ENCODE measurements at regions not wholly inside any gene's neighbourhood (a gene's known extent, or its start where the extent isn't known, plus 50 kb on each side); places are given as distances from the start of the nearest gene placed in this dataset.
A peak's percentile ranks its signal among the peaks of the same experiment; 100 is the strongest.

DNA sequence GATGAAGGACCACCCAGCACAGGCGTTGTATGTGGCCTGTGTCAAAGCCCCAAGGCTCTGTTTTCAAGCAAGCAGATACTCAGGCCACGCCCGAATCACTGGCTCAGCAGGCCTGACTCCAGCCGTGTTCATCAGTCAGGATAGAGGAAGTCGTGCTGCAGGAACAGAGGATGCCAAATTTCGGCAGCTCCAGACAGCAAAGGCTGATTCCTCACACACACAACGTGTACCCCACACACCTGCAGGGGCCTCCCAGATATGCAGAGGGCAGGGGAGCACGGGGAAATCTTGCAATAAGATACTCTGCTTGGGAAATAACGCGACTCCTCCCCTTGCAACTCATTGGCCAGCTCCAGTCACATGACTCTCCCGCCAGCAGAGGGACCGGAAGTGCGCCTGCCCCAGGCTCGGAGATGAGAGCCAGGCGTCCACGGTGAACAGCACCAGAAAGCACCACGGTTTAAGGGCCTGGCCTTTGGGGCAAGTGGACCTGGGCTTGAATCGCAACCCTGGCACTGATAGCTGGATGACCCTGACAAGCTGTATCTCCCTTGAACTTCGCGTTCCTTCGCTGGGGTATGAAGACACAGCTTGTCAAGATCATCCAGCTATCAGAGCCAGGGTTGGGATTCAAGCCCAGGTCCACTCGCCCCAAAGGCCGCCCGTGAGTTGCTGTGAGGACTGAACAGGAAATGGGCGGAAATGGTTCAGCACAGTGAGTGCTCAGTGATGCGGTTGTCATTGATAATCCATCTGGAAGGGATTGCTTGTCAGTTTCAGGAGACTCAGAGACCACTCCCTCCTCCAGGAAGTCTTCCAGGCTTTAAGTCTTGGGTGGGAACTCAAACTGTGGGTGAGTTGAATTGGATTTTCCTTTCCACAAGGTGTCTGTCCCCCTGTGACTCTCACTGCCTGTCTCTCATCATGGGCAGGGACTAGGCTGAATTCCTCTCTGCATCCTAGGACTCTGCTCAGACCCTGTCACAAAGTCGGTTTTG lies 88.5 kb downstream of the MYEOV start:
- ATAC-seq (ENCODE audit: poor library complexity) (no peak), DNase-seq (peak in 6 of 14 experiments; percentile 6 to 62 (median 20))
- H3K4me3 ChIP-seq (ENCODE audit: low read length) = no peak overlapping the region
- Mint-ChIP-seq H3K9me3 (no peaks in the 10 kb centered on the region), H3K27me3 (no peaks in the 10 kb centered on the region), H3K36me3 (ENCODE audit: low read depth) (no peaks in the 10 kb centered on the region), H3K4me3 (no peak overlapping the region), H3K27ac (no peak overlapping the region), H3K4me1 (ENCODE audit: low read depth) (no peaks in the 10 kb centered on the region)
- no peak overlapping the region for H3K27ac ChIP-seq (ENCODE audit: low read depth in 1 of 2, low read length in 2 of 2)
- intact Hi-C loops (cut with DNase I, micrococcal nuclease) = no loop called here
- ChIA-PET POLR2A (no interaction called here), CTCF (no interaction called here)
- H3K36me3 ChIP-seq (ENCODE audit: insufficient read depth, low read length) = no peaks in the 10 kb centered on the region
- peaks cover under 1 to 11% of the 10 kb centered on the region in 2 experiments for H3K9me3 ChIP-seq (ENCODE audit: control insufficient read depth in 1 of 2, insufficient read depth in 1 of 2, low read length in 2 of 2)
- H3K27me3 ChIP-seq (ENCODE audit: control insufficient read depth in 1 of 2, insufficient read depth in 2 of 2, low read length in 2 of 2) = no peaks in the 10 kb centered on the region
- TF ChIP-seq, protein P1, sequence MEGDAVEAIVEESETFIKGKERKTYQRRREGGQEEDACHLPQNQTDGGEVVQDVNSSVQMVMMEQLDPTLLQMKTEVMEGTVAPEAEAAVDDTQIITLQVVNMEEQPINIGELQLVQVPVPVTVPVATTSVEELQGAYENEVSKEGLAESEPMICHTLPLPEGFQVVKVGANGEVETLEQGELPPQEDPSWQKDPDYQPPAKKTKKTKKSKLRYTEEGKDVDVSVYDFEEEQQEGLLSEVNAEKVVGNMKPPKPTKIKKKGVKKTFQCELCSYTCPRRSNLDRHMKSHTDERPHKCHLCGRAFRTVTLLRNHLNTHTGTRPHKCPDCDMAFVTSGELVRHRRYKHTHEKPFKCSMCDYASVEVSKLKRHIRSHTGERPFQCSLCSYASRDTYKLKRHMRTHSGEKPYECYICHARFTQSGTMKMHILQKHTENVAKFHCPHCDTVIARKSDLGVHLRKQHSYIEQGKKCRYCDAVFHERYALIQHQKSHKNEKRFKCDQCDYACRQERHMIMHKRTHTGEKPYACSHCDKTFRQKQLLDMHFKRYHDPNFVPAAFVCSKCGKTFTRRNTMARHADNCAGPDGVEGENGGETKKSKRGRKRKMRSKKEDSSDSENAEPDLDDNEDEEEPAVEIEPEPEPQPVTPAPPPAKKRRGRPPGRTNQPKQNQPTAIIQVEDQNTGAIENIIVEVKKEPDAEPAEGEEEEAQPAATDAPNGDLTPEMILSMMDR (IDR thresholded peaks at IDR 0.05) = no peak
- no peaks in the 10 kb centered on the region for H3K4me1 ChIP-seq (ENCODE audit: insufficient read depth, low read length)

- no peak overlapping the region for H3K27ac ChIP-seq (ENCODE audit: low read depth in 1 of 2, low read length in 2 of 2)
- Mint-ChIP-seq H3K4me1 (ENCODE audit: low read depth) (no peaks in the 10 kb centered on the region), H3K9me3 (no peaks in the 10 kb centered on the region), H3K27ac (no peak overlapping the region), H3K4me3 (no peak overlapping the region), H3K36me3 (ENCODE audit: low read depth) (no peaks in the 10 kb centered on the region), H3K27me3 (no peaks in the 10 kb centered on the region)
- no peak for ATAC-seq (ENCODE audit: poor library complexity)
- TF ChIP-seq, protein P1 (IDR thresholded peaks at IDR 0.05) = no peak
- POLR2A ChIA-PET = no interaction called here
- H3K4me3 ChIP-seq (ENCODE audit: low read length) = no peak overlapping the region
- H3K36me3 ChIP-seq (ENCODE audit: insufficient read depth, low read length) = no peaks in the 10 kb centered on the region
- intact Hi-C loops (cut with DNase I, micrococcal nuclease) = no loop called here
- CTCF ChIA-PET = no interaction called here
- peak in 1 of 14 experiments; percentile 5 for DNase-seq
- H3K27me3 ChIP-seq (ENCODE audit: control insufficient read depth in 1 of 2, insufficient read depth in 2 of 2, low read length in 2 of 2) = no peaks in the 10 kb centered on the region
- H3K9me3 ChIP-seq (ENCODE audit: control insufficient read depth in 1 of 2, insufficient read depth in 1 of 2, low read length in 2 of 2) = peaks cover 12 to 18% of the 10 kb centered on the region in 2 experiments
- no peaks in the 10 kb centered on the region for H3K4me1 ChIP-seq (ENCODE audit: insufficient read depth, low read length)
Measured at GRCh38 chr11:69383372-69384250, 89.7 kb downstream of the MYEOV start.

DNA sequence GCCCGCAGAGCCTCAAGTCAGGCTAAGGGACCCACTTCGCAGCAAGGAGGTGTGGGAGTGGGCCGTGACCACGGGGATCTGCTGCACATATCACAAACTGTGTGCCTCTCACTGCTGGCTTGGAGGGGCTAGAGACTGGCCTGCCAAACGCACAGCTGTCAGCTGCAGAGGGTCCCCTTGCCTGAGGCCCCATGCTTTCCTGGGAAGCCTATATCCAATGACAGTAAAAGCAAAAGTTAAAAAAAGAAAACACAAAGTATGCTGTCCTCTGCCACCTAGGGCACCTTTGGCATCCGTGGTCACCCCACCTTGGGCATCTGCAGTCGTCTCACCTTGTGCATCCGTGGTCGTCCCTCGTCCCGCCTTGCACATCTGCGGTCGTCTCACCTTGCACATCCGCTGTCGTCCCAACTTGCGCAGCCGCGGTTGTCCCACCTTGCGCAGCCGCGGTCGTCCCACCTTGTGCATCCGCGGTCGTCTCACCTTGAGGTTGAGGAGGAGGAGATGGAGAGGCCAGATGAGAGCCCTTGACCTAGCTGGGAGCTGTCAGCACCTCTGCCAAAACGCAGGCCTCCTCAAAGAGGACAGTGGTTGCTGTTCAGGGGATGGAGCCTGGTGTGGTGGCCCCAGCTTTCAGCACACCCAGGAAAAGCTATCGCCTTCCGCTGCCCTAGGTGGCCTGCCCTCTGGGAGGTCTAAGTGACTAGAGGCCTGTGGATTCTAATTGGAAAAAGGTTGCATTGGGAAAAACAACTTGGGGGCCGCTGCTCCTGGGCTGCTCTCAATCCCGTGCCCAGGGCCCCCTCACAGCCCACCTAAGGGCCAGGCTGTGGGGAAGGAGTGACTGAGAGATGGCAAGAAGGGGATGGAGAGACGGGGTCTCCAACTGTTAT lies 90.5 kb downstream of the MYEOV start:
- CTCF ChIA-PET = no interaction called here
- H3K27me3 Mint-ChIP-seq = no peaks in the 10 kb centered on the region
- peak in 1 of 14 experiments; percentile 10 for DNase-seq

More for the DNA sequence above, 90.5 kb downstream of the MYEOV start:
- Histone ChIP-seq H3K4me1 (ENCODE audit: insufficient read depth, low read length) (no peaks in the 10 kb centered on the region), H3K4me3 (ENCODE audit: low read length) (no peak overlapping the region), H3K9me3 (ENCODE audit: control insufficient read depth in 1 of 2, insufficient read depth in 1 of 2, low read length in 2 of 2) (peaks cover 12 to 19% of the 10 kb centered on the region in 2 experiments), H3K36me3 (ENCODE audit: insufficient read depth, low read length) (no peaks in the 10 kb centered on the region), H3K27ac (ENCODE audit: low read depth in 1 of 2, low read length in 2 of 2) (no peak overlapping the region), H3K27me3 (ENCODE audit: control insufficient read depth in 1 of 2, insufficient read depth in 2 of 2, low read length in 2 of 2) (no peaks in the 10 kb centered on the region)
- ATAC-seq (ENCODE audit: poor library complexity) = no peak
- Mint-ChIP-seq H3K9me3 (no peaks in the 10 kb centered on the region), H3K4me1 (ENCODE audit: low read depth) (no peaks in the 10 kb centered on the region), H3K36me3 (ENCODE audit: low read depth) (no peaks in the 10 kb centered on the region), H3K27ac (no peak overlapping the region), H3K4me3 (no peak overlapping the region)
- intact Hi-C loops (cut with DNase I, micrococcal nuclease) = no loop called here
- TF ChIP-seq, protein P1 (IDR thresholded peaks at IDR 0.05) = no peak
- POLR2A ChIA-PET = no interaction called here
